HG03575 (cell line): ENCODE measurements at regions not wholly inside any gene's neighbourhood (a gene's known extent, or its start where the extent isn't known, plus 50 kb on each side); places are given as distances from the start of the nearest gene placed in this dataset.
"Not testable (repeated sequence)": the region's sequence is repeated elsewhere in the genome, so short reads cannot be mapped to it uniquely, and the experiment has no call there.

Experiments used
- ATAC-seq: cut with Tn5 transposase; IDR thresholded peaks from one replicate; pipeline ENCODE4 v1.9.1; 2021; ENCODE audit not compliant: unreplicated experiment, insufficient number of reproducible peaks, low FRiP score; ENCODE audit errors: extremely low read depth

- ATAC-seq = not testable (repeated sequence)
Measured at GRCh38 chr18:12179029-12179428, 75.1 kb upstream of the CIDEA start.

GRCh38 chr18:12179697-12180577 is 74.2 kb upstream of the CIDEA start:
- not testable (repeated sequence) for ATAC-seq

GRCh38 chr18:12198797-12199196 is 55.4 kb upstream of the CIDEA start:
- not testable (repeated sequence) for ATAC-seq

- ATAC-seq = peak; percentile 96
Measured at GRCh38 chr18:12200186-12200585, 54.0 kb upstream of the CIDEA start.
